ENCODE measurements at regions not wholly inside any gene's neighbourhood (a gene's known extent, or its start where the extent isn't known, plus 50 kb on each side); places are given as distances from the start of the nearest gene placed in this dataset.
"Not testable (repeated sequence)": the region's sequence is repeated elsewhere in the genome, so short reads cannot be mapped to it uniquely, and the experiment has no call there.

GRCh38 chr15:79562899-79563298 is 130.8 kb downstream of the MINAR1 start:
- H3K36me3 ChIP-seq (ENCODE audit: control insufficient read depth, insufficient read depth, low read length), result no peaks in the 10 kb centered on the region
- H3K27me3 ChIP-seq (ENCODE audit: control insufficient read depth, insufficient read depth, low read length), result peaks cover 1% of the 10 kb centered on the region; the same call in 1 of the 2 replicates
- ChIA-PET CTCF (interaction anchor here (1.4 kb wide), 1 partner anchor 10 kb away, joined by 5 read pairs; no protein-coding TSS in a partner anchor), POLR2A (no interaction called here)
- no peak for TF ChIP-seq CTCF (IDR thresholded peaks at IDR 0.05; ENCODE audit: insufficient read depth, low read depth, low read length)
- DNase-seq (ENCODE audit: low read depth), result no peak
- H3K4me3 ChIP-seq (ENCODE audit: low read depth, low read length), result no peak overlapping the region

- no peak for TF ChIP-seq CTCF (IDR thresholded peaks at IDR 0.05; ENCODE audit: insufficient read depth, low read depth, low read length)
Observed at GRCh38 chr15:79570004-79570403, 137.9 kb downstream of the MINAR1 start.

GRCh38 chr15:79572691-79573404 is 140.7 kb downstream of the MINAR1 start:
- Histone ChIP-seq H3K27me3 (ENCODE audit: control insufficient read depth, insufficient read depth, low read length) (no peaks in the 10 kb centered on the region), H3K4me3 (ENCODE audit: low read depth, low read length) (no peak overlapping the region), H3K36me3 (ENCODE audit: control insufficient read depth, insufficient read depth, low read length) (no peaks in the 10 kb centered on the region)
- DNase-seq (ENCODE audit: low read depth), result no peak
- ChIA-PET POLR2A (no interaction called here), CTCF (interaction anchor here (0.7 to 1.2 kb wide), 2 partner anchors 20 to 192 kb away, joined by 3 to 4 read pairs; no protein-coding TSS in a partner anchor)
- TF ChIP-seq CTCF (IDR thresholded peaks at IDR 0.05; ENCODE audit: insufficient read depth, low read depth, low read length), result no peak

More at GRCh38 chr15:79570004-79570403, 137.9 kb downstream of the MINAR1 start:
- H3K27me3 ChIP-seq (ENCODE audit: control insufficient read depth, insufficient read depth, low read length), result no peaks in the 10 kb centered on the region
- ChIA-PET CTCF (no interaction called here), POLR2A (no interaction called here)
- no peak overlapping the region for H3K4me3 ChIP-seq (ENCODE audit: low read depth, low read length)
- DNase-seq (ENCODE audit: low read depth), result no peak
- no peaks in the 10 kb centered on the region for H3K36me3 ChIP-seq (ENCODE audit: control insufficient read depth, insufficient read depth, low read length)

- POLR2A ChIA-PET, result not testable (repeated sequence)
Observed at GRCh38 chr15:79574431-79575273, 142.5 kb downstream of the MINAR1 start.

GRCh38 chr15:79582650-79583049 is 150.5 kb downstream of the MINAR1 start:
- ChIA-PET POLR2A (no interaction called here), CTCF (interaction anchor here (0.6 kb wide), 1 partner anchor 79 kb away, joined by 3 read pairs; no protein-coding TSS in a partner anchor)
- Histone ChIP-seq H3K36me3 (ENCODE audit: control insufficient read depth, insufficient read depth, low read length) (no peaks in the 10 kb centered on the region), H3K4me3 (ENCODE audit: low read depth, low read length) (no peak overlapping the region), H3K27me3 (ENCODE audit: control insufficient read depth, insufficient read depth, low read length) (no peaks in the 10 kb centered on the region)
- DNase-seq (ENCODE audit: low read depth), result no peak
- TF ChIP-seq CTCF (IDR thresholded peaks at IDR 0.05; ENCODE audit: insufficient read depth, low read depth, low read length), result no peak

More at GRCh38 chr15:79574431-79575273, 142.5 kb downstream of the MINAR1 start:
- CTCF ChIA-PET, result interaction anchor here (1.3 kb wide), 1 partner anchor 18 kb away, joined by 5 read pairs; no protein-coding TSS in a partner anchor
- not testable (repeated sequence) for H3K4me3 ChIP-seq (ENCODE audit: low read depth, low read length); DNase-seq (ENCODE audit: low read depth); H3K27me3 ChIP-seq (ENCODE audit: control insufficient read depth, insufficient read depth, low read length); H3K36me3 ChIP-seq (ENCODE audit: control insufficient read depth, insufficient read depth, low read length)

Data from BJ (cell line).